Suppressor macrophage (primary cell): ENCODE measurements at regions not wholly inside any gene's neighbourhood (a gene's known extent, or its start where the extent isn't known, plus 50 kb on each side); places are given as distances from the start of the nearest gene placed in this dataset.
A peak's percentile ranks its signal among the peaks of the same experiment; 100 is the strongest.
"Not testable (repeated sequence)": the region's sequence is repeated elsewhere in the genome, so short reads cannot be mapped to it uniquely, and the experiment has no call there.

Source experiments
- DNase-seq, 4 experiments: peaks; one replicate each; pipeline ENCODE4 v3.0.0-alpha.2; 2020 to 2022

DNA sequence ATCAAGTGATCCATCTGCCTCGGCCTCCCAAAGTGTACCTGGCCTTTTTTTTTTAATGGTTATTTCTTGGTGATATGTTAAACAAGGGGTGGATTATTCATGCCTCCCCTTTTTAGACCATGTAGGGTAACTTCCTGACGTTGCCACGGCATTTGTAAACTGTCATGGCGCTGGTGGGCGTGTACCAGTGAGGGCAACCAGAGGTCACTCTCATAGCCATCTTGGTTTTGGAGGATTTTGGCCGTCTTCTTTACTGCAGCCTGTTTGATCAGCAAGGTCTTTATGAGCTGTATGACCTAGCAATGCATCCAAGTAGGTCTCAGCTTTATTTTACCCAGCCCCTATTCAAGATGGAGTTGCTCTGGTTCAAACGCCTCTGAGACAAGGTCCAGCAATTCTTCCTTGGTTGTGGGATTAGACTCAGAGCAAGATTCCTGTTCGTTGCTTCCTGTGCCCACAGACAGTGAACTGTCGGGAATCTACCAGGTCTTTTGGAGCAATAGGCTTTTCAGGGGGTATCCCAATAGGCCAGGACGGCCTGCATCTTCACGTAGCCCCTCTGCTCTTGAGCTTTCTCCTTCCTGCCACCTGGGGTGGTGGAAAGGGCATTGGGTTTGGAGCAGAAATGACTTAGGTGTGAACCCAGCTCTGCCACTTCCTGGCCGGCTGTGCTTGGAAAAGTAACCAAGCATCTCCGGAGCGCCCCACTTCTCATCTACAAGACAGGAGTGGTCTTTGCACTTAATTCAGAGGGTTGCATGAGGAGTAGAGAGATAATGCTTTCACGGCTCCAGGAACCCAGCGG is 52.9 kb upstream of the SEC14L1 start:
- no peak for DNase-seq

DNA sequence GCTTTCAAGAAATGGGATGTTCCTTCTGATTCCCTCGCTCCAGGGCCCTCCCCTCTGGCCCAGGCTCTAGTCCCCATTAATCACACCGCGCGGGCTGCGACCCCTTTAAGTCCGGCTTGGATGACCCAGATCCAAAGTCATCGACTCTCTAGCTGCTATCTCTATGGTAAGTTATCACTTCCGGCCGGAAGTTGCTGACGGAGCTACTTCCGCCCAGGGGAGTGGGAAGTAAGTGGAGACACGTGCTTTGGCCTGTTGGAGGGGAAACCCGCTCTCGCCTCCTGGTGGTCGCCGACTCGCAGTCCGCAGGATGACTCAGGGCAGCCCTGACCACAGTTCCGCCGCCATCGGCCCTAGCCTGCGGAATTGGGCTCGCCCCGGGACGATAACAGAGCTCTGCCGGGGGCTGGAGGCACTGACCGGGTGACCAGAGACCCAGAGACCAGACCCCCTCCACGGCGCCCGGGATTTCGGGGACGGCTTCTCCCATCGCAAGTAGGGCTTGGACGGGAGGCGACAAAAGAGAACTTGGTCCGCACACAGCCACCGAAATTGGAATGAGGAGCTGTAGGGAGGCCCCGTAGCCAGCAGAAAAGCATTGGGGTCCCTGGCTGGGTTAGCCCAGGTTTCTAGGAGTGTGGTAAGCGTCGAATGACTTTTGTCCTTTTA is 52.2 kb upstream of the SEC14L1 start:
- DNase-seq, result peak; percentile 96 to 99 (median 98)

DNA sequence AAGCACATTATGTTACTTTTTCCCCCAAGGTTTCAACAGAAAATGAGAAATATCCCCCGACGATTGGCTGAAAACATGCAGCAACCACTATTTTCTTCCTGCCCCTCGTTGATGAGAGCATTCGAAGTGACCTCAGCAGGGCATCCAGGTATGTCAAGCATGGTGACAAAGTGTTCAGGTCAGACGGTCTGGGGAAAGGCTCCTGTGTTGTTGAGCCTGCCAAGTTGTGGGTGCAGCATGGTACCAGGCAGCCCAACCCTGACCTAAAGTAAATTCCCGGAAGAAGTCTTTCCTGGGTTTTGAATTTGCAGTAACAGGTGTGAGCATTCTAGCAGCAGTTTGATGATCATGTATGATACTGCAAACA is 51.7 kb upstream of the SEC14L1 start:
- peak in 2 of 4 experiments; percentile 10 to 20 for DNase-seq

DNA sequence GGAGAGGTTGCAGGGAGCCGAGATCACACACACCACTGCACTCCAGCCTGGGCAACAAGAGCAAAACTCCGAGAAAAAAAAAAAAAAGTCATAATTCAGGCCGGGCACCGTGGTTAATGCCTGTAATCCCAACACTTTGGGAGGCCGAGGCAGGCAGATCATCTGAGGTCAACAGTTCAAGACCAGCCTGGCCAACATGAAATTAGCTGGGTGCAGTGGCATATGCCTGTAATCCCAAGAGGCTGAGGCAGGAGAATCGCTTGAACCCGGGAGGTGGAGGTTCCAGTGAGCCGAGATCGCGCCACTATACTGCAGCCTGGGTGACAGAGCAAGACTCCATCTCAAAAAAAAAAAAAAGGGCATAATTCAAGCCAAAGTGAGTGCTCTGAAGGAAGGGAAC is 50.8 kb upstream of the SEC14L1 start:
- not testable (repeated sequence) for DNase-seq

DNA sequence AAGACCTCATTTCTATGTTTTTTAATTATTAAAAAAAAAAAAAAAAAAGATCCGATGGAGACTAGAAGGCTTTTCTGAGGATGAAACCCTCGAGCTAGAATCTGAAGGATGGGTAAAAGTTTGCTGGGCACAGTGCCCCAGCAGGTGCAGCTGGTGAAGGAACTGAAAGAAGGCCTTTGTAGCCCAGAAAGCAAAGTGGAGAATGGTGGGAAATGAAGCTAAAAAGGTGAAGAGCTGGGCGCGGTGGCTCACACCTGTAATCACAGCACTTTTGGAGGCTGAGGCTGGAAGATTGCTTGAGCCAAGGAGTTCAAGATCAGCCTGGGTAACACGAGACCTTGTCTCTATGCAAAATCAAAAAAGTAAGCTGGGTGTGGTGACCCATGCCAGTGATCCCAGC is 50.3 kb upstream of the SEC14L1 start:
- no peak for DNase-seq
